Loucy (cell line): ENCODE measurements at regions not wholly inside any gene's neighbourhood (a gene's known extent, or its start where the extent isn't known, plus 50 kb on each side); places are given as distances from the start of the nearest gene placed in this dataset.

Experiments used
- H2AFZ ChIP-seq: fragments of 200-600 bp; sonication (generic); 2 replicates; pipeline ENCODE4 v1.6.0; 2016; ENCODE audit warnings: antibody characterized with exemption, mild to moderate bottlenecking, low read length, moderate library complexity
- H3F3A ChIP-seq: fragments of 200-600 bp; 2 replicates; pipeline ENCODE4 v1.6.0; 2016; ENCODE audit warnings: antibody characterized with exemption, low read depth, mild to moderate bottlenecking
- H3K27me3 ChIP-seq: fragments of 200-600 bp; sonication (generic); 2 replicates; pipeline ENCODE4 v1.6.1; 2014; ENCODE audit warnings: low read length, mild to moderate bottlenecking; ENCODE audit not compliant: insufficient read depth, poor library complexity, severe bottlenecking
- H3K36me3 ChIP-seq: fragments of 200-600 bp; sonication (generic); 2 replicates; pipeline ENCODE4 v1.6.1; 2016; ENCODE audit warnings: low read length; ENCODE audit not compliant: insufficient read depth
- H3K4me1 ChIP-seq: fragments of 200-600 bp; sonication (generic); 2 replicates; pipeline ENCODE4 v1.5.1; 2014; ENCODE audit warnings: low read length, mild to moderate bottlenecking; ENCODE audit not compliant: insufficient read depth, poor library complexity, severe bottlenecking
- H3K4me2 ChIP-seq: fragments of 200-600 bp; sonication (generic); 2 replicates; pipeline ENCODE4 v1.6.0; 2014; ENCODE audit warnings: antibody characterized with exemption, low read length, low read depth, mild to moderate bottlenecking; ENCODE audit not compliant: poor library complexity, severe bottlenecking
- H3K4me3 ChIP-seq: fragments of 200-600 bp; sonication (generic); 2 replicates; pipeline ENCODE4 v1.5.1; 2014; ENCODE audit warnings: low read length, mild to moderate bottlenecking, mixed read lengths; ENCODE audit not compliant: poor library complexity, severe bottlenecking
- H3K79me2 ChIP-seq: fragments of 200-600 bp; sonication (generic); 2 replicates; pipeline ENCODE4 v1.6.1; 2014; ENCODE audit warnings: low read length; ENCODE audit not compliant: insufficient read depth
- H3K9ac ChIP-seq: fragments of 200-600 bp; sonication (generic); 2 replicates; pipeline ENCODE4 v1.6.0; 2014; ENCODE audit warnings: mild to moderate bottlenecking, low read depth, low read length, moderate library complexity; ENCODE audit not compliant: poor library complexity, severe bottlenecking
- H3K9me2 ChIP-seq: fragments of 200-600 bp; sonication (generic); replicated peaks from 2 replicates; pipeline ENCODE4 v1.6.1; 2016; ENCODE audit warnings: low read depth, low read length, mixed read lengths
- H3K9me3 ChIP-seq: fragments of 200-600 bp; sonication (generic); 2 replicates; pipeline ENCODE4 v1.6.1; 2014; ENCODE audit warnings: mild to moderate bottlenecking, antibody characterized with exemption, low read length, low read depth; ENCODE audit not compliant: insufficient read depth
- H4K20me1 ChIP-seq: fragments of 200-600 bp; sonication (generic); 2 replicates; pipeline ENCODE4 v1.6.0; 2014; ENCODE audit warnings: antibody characterized with exemption, low read length, mild to moderate bottlenecking; ENCODE audit not compliant: insufficient read depth, poor library complexity, severe bottlenecking
- CTCF ChIP-seq: fragments of 200-600 bp; sonication (generic); conservative IDR thresholded peaks from 2 replicates; pipeline ENCODE4 v1.5.1; 2014; ENCODE audit warnings: mild to moderate bottlenecking, antibody characterized with exemption, low read length
- EZH2phosphoT487 ChIP-seq: fragments of 200-600 bp; IDR thresholded peaks from 2 replicates; pipeline ENCODE4 v1.6.1; 2018; ENCODE audit warnings: antibody characterized with exemption, mild to moderate bottlenecking, moderate library complexity, borderline replicate concordance

GRCh38 chr5:107286447-107287098 lies 384.2 kb downstream of the EFNA5 start:
- Histone ChIP-seq H2AFZ (no peak overlapping the region), H3K4me2 (no peak overlapping the region), H3K36me3 (no peaks in the 10 kb centered on the region), H3K4me3 (no peak overlapping the region), H3K4me1 (no peaks in the 10 kb centered on the region), H3F3A (no peaks in the 10 kb centered on the region), H3K9me2 (no peaks in the 10 kb centered on the region), H3K27me3 (no peaks in the 10 kb centered on the region), H3K9ac (no peak overlapping the region), H4K20me1 (no peaks in the 10 kb centered on the region), H3K9me3 (no peaks in the 10 kb centered on the region), H3K79me2 (no peaks in the 10 kb centered on the region)
- no peak for TF ChIP-seq EZH2phosphoT487
- no peak for TF ChIP-seq CTCF

- Histone ChIP-seq H3K79me2 (no peaks in the 10 kb centered on the region), H3K9ac (no peak overlapping the region), H3K36me3 (no peaks in the 10 kb centered on the region), H3K4me1 (no peaks in the 10 kb centered on the region), H2AFZ (no peak overlapping the region), H3F3A (no peaks in the 10 kb centered on the region), H3K4me2 (no peak overlapping the region), H3K27me3 (no peaks in the 10 kb centered on the region), H3K9me3 (no peaks in the 10 kb centered on the region), H3K4me3 (no peak overlapping the region), H4K20me1 (no peaks in the 10 kb centered on the region), H3K9me2 (no peaks in the 10 kb centered on the region)
- TF ChIP-seq CTCF, result no peak
- TF ChIP-seq EZH2phosphoT487, result no peak
Observed at GRCh38 chr5:107285772-107286171, 385.0 kb downstream of the EFNA5 start.

GRCh38 chr5:107284822-107285525 lies 385.8 kb downstream of the EFNA5 start:
- H3K4me2 ChIP-seq, result no peak overlapping the region
- H3K27me3 ChIP-seq, result no peaks in the 10 kb centered on the region
- no peaks in the 10 kb centered on the region for H3F3A ChIP-seq
- no peak overlapping the region for H2AFZ ChIP-seq
- H3K36me3 ChIP-seq, result no peaks in the 10 kb centered on the region
- no peaks in the 10 kb centered on the region for H3K9me3 ChIP-seq
- H3K9me2 ChIP-seq, result no peaks in the 10 kb centered on the region
- no peak overlapping the region for H3K4me3 ChIP-seq
- no peaks in the 10 kb centered on the region for H3K79me2 ChIP-seq
- no peaks in the 10 kb centered on the region for H4K20me1 ChIP-seq
- H3K9ac ChIP-seq, result no peak overlapping the region
- H3K4me1 ChIP-seq, result no peaks in the 10 kb centered on the region
- TF ChIP-seq EZH2phosphoT487 (no peak), CTCF (no peak)
